ENCODE measurements at regions not wholly inside any gene's neighbourhood (a gene's known extent, or its start where the extent isn't known, plus 50 kb on each side); places are given as distances from the start of the nearest gene placed in this dataset.

DNA sequence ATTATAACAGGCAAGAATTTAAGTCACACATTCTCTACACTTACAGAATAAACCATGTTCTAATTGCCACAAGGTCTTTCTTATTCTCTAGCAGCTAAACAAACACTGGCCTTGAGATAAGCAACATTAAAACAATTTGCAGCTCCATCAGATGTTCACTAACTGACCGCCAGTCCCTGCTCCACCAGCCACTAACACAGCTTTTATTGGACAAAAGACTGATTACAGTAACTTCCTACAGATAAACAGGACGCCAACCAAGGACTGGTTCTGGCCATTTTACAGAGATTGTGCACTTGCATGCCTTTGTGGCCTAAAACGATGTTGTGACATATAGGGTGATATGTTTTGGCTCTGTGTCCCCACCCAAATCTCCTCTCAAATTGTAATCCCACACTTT, 388.9 kb upstream of the LRRC4C start:
- TF ChIP-seq, protein P1, sequence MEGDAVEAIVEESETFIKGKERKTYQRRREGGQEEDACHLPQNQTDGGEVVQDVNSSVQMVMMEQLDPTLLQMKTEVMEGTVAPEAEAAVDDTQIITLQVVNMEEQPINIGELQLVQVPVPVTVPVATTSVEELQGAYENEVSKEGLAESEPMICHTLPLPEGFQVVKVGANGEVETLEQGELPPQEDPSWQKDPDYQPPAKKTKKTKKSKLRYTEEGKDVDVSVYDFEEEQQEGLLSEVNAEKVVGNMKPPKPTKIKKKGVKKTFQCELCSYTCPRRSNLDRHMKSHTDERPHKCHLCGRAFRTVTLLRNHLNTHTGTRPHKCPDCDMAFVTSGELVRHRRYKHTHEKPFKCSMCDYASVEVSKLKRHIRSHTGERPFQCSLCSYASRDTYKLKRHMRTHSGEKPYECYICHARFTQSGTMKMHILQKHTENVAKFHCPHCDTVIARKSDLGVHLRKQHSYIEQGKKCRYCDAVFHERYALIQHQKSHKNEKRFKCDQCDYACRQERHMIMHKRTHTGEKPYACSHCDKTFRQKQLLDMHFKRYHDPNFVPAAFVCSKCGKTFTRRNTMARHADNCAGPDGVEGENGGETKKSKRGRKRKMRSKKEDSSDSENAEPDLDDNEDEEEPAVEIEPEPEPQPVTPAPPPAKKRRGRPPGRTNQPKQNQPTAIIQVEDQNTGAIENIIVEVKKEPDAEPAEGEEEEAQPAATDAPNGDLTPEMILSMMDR (IDR thresholded peaks at IDR 0.05; ENCODE audit: extremely low read depth in 1 of 2, insufficient read depth in 1 of 2, low read depth in 1 of 2, low read length in 2 of 2): no peak
- no peak for TF ChIP-seq POLR2A (IDR thresholded peaks at IDR 0.05; ENCODE audit: low read depth, low read length)
- TF ChIP-seq EZH2 (IDR thresholded peaks at IDR 0.05; ENCODE audit: borderline replicate concordance, low read depth, low read length, severe bottlenecking): no peak
- no peak for TF ChIP-seq FOS (IDR thresholded peaks at IDR 0.05; ENCODE audit: borderline replicate concordance, insufficient read depth, low read length)
- no peak for TF ChIP-seq POLR2AphosphoS5 (IDR thresholded peaks at IDR 0.05; ENCODE audit: insufficient read depth, low read depth, low read length)
- TF ChIP-seq MAX (IDR thresholded peaks at IDR 0.05; ENCODE audit: insufficient read depth, insufficient read length): no peak
- no peak for TF ChIP-seq JUN (IDR thresholded peaks at IDR 0.05; ENCODE audit: borderline replicate concordance, insufficient read depth, insufficient read length, low read depth)

Data from endothelial cell of umbilical vein (primary cell).